ENCODE measurements at regions not wholly inside any gene's neighbourhood (a gene's known extent, or its start where the extent isn't known, plus 50 kb on each side); places are given as distances from the start of the nearest gene placed in this dataset.

DNA sequence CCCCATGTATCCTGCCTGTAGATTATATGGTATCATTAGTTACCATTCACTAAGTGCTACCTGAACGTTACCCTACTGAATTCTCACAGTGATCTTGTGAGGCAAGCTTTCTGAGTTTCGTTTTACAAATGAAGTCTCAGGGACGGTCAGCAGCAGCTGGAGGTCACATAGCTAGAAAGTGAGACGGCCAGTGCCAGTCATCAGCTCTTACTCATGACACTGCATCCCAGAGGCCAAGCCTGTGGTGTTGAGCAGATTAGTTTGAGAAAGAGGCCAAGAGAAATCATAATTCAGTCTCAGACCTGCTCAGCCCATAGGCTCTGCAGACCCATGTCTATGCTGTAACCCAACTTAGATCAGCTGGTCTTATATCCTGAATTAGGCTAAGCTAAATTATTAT, 95.7 kb upstream of the EGFLAM start:
- no peaks in the 10 kb centered on the region for H3K9me3 ChIP-seq (ENCODE audit: low read length)
- no peaks in the 10 kb centered on the region for H3K36me3 ChIP-seq (ENCODE audit: insufficient read depth, low read length)
- DNase-seq (ENCODE audit: low spot score) = no peak
- POLR2A ChIA-PET = no interaction called here
- TF ChIP-seq EZH2phosphoT487 (IDR thresholded peaks at IDR 0.05; ENCODE audit: borderline replicate concordance, low read depth, low read length) (no peak), CTCF (conservative IDR thresholded peaks at IDR 0.05; ENCODE audit: low read length) (no peak)
- no peaks in the 10 kb centered on the region for H3K4me1 ChIP-seq (ENCODE audit: insufficient read depth, low read length, poor library complexity, severe bottlenecking)
- no peaks in the 10 kb centered on the region for H3K79me2 ChIP-seq (ENCODE audit: insufficient read depth, low read depth, low read length)
- CTCF ChIA-PET (ENCODE audit: unreplicated experiment) = no interaction called here
- H3K27ac ChIP-seq (ENCODE audit: low read depth, low read length, poor library complexity, severe bottlenecking) = no peak overlapping the region
- no peak overlapping the region for H3K4me3 ChIP-seq (ENCODE audit: low read depth, low read length, poor library complexity, severe bottlenecking)
- H3K4me2 ChIP-seq (ENCODE audit: low read length) = no peak overlapping the region
- no peaks in the 10 kb centered on the region for H3K9me2 ChIP-seq (ENCODE audit: insufficient read depth, low read length)
- H2AFZ ChIP-seq (ENCODE audit: low read length) = no peak overlapping the region
- intact Hi-C loops (cut with micrococcal nuclease; ENCODE audit: unreplicated experiment) = no loop called here
- H4K20me1 ChIP-seq (ENCODE audit: insufficient read depth, low read length) = no peaks in the 10 kb centered on the region
- no TSS peak for BruUV-seq (replicated peaks)

- no TSS peak for BruUV-seq (replicated peaks)
- no peak overlapping the region for H2AFZ ChIP-seq (ENCODE audit: low read length)
- CTCF ChIA-PET (ENCODE audit: unreplicated experiment) = no interaction called here
These were observed 101.3 kb upstream of the EGFLAM start for GRCh38 chr5:38157024-38157423.

More at GRCh38 chr5:38157024-38157423, 101.3 kb upstream of the EGFLAM start:
- POLR2A ChIA-PET = no interaction called here
- Histone ChIP-seq H3K9me2 (ENCODE audit: insufficient read depth, low read length) (no peaks in the 10 kb centered on the region), H3K27ac (ENCODE audit: low read depth, low read length, poor library complexity, severe bottlenecking) (no peak overlapping the region), H3K36me3 (ENCODE audit: insufficient read depth, low read length) (no peaks in the 10 kb centered on the region), H3K79me2 (ENCODE audit: insufficient read depth, low read depth, low read length) (no peaks in the 10 kb centered on the region), H4K20me1 (ENCODE audit: insufficient read depth, low read length) (no peaks in the 10 kb centered on the region), H3K4me3 (ENCODE audit: low read depth, low read length, poor library complexity, severe bottlenecking) (no peak overlapping the region), H3K9me3 (ENCODE audit: low read length) (no peaks in the 10 kb centered on the region), H3K4me2 (ENCODE audit: low read length) (no peak overlapping the region), H3K4me1 (ENCODE audit: insufficient read depth, low read length, poor library complexity, severe bottlenecking) (no peaks in the 10 kb centered on the region)
- TF ChIP-seq EZH2phosphoT487 (IDR thresholded peaks at IDR 0.05; ENCODE audit: borderline replicate concordance, low read depth, low read length) = no peak
- TF ChIP-seq CTCF (conservative IDR thresholded peaks at IDR 0.05; ENCODE audit: low read length) = no peak
- intact Hi-C loops (cut with micrococcal nuclease; ENCODE audit: unreplicated experiment) = no loop called here
- DNase-seq (ENCODE audit: low spot score) = no peak

All from OCI-LY7 (cell line).